HG02759 (cell line): ENCODE measurements at regions not wholly inside any gene's neighbourhood (a gene's known extent, or its start where the extent isn't known, plus 50 kb on each side); places are given as distances from the start of the nearest gene placed in this dataset.

Experiments
- ATAC-seq: cut with Tn5 transposase; IDR thresholded peaks from one replicate; pipeline ENCODE4 v1.9.1; 2021; ENCODE audit warnings: mild to moderate bottlenecking, moderate library complexity; ENCODE audit not compliant: unreplicated experiment

- no peak for ATAC-seq
Observed at GRCh38 chr10:55280696-55281095, 479.7 kb upstream of the PCDH15 start.

- ATAC-seq: no peak
Observed at GRCh38 chr10:55277549-55277948, 476.5 kb upstream of the PCDH15 start.

GRCh38 chr10:55274367-55274766 lies 473.3 kb upstream of the PCDH15 start:
- no peak for ATAC-seq

- ATAC-seq: no peak
Observed at GRCh38 chr10:55273946-55274345, 472.9 kb upstream of the PCDH15 start.

GRCh38 chr10:55272886-55273285 lies 471.9 kb upstream of the PCDH15 start:
- no peak for ATAC-seq

GRCh38 chr10:55266797-55267196 lies 465.8 kb upstream of the PCDH15 start:
- ATAC-seq: no peak

GRCh38 chr10:55263327-55263726 lies 462.3 kb upstream of the PCDH15 start:
- no peak for ATAC-seq

GRCh38 chr10:55242544-55242943 lies 441.5 kb upstream of the PCDH15 start:
- ATAC-seq: no peak

GRCh38 chr10:55237462-55237861 lies 436.4 kb upstream of the PCDH15 start:
- ATAC-seq: no peak

GRCh38 chr10:55233505-55233904 lies 432.5 kb upstream of the PCDH15 start:
- peak; percentile 81 for ATAC-seq

- no peak for ATAC-seq
Observed at GRCh38 chr10:55233090-55233489, 432.1 kb upstream of the PCDH15 start.

- peak; percentile 44 for ATAC-seq
Observed at GRCh38 chr10:55232553-55232952, 431.5 kb upstream of the PCDH15 start.

GRCh38 chr10:55227967-55228366 lies 426.9 kb upstream of the PCDH15 start:
- no peak for ATAC-seq

- ATAC-seq: no peak
Observed at GRCh38 chr10:55224007-55224781, 423.2 kb upstream of the PCDH15 start.

- no peak for ATAC-seq
Observed at GRCh38 chr10:55223352-55223751, 422.3 kb upstream of the PCDH15 start.

GRCh38 chr10:55220975-55221374 lies 419.9 kb upstream of the PCDH15 start:
- no peak for ATAC-seq

GRCh38 chr10:55215699-55216098 lies 414.7 kb upstream of the PCDH15 start:
- ATAC-seq: no peak

GRCh38 chr10:55214608-55215007 lies 413.6 kb upstream of the PCDH15 start:
- ATAC-seq: no peak

GRCh38 chr10:55212051-55212450 lies 411.0 kb upstream of the PCDH15 start:
- no peak for ATAC-seq

- no peak for ATAC-seq
Observed at GRCh38 chr10:55203874-55204273, 402.8 kb upstream of the PCDH15 start.

- ATAC-seq: peak; percentile 39
Observed at GRCh38 chr10:55203319-55203718, 402.3 kb upstream of the PCDH15 start.

- ATAC-seq: no peak
Observed at GRCh38 chr10:55200020-55200419, 399.0 kb upstream of the PCDH15 start.

- no peak for ATAC-seq
Observed at GRCh38 chr10:55191236-55191860, 390.3 kb upstream of the PCDH15 start.
